ENCODE measurements at regions not wholly inside any gene's neighbourhood (a gene's known extent, or its start where the extent isn't known, plus 50 kb on each side); places are given as distances from the start of the nearest gene placed in this dataset.

- H3K36me3 ChIP-seq (ENCODE audit: control insufficient read depth, insufficient read depth, low read length) = no peaks in the 10 kb centered on the region
- peak overlapping the region; percentile 31; the same call in 1 of the 3 replicates for H2BK15ac ChIP-seq (ENCODE audit: low read depth, low read length)
- dilution Hi-C loops (cut with HindIII; ENCODE audit: low sequenced_read_pairs, unreplicated experiment) = no loop called here
- H4K8ac ChIP-seq (ENCODE audit: low read depth in 2 of 2, low read length in 2 of 2) = peak overlapping the region in 1 of 2 experiments; percentile 28; a peak in 2 of 4 replicates
- H3K9me3 ChIP-seq (ENCODE audit: control insufficient read depth, insufficient read depth, low read length) = no peaks in the 10 kb centered on the region; the same call in 1 of the 2 replicates
- no TSS peak for BruUV-seq (replicated peaks)
- WGBS, 2 experiments (ENCODE audit: extremely low coverage in 2 of 2, insufficient read length in 1 of 2) = 20% methylated on average over 1 of the region's 1 CpG; no CpG with 5 or more reads in 1 of the 2 experiments
- H3K4me3 ChIP-seq (ENCODE audit: insufficient read depth, low read depth, low read length) = no peak overlapping the region
- TF ChIP-seq CHD1 (IDR thresholded peaks at IDR 0.05; ENCODE audit: low read depth, low read length) (no peak), RCOR1 (IDR thresholded peaks at IDR 0.05; ENCODE audit: insufficient replicate concordance, low read length) (no peak), MAFK (IDR thresholded peaks at IDR 0.05; ENCODE audit: low read depth, low read length) (no peak), POLR2A (IDR thresholded peaks at IDR 0.05; ENCODE audit: low read depth, low read length) (no peak), USF2 (IDR thresholded peaks at IDR 0.05; ENCODE audit: low read depth, low read length) (peak; percentile 68; the same call in 1 of the 2 replicates), FOS (IDR thresholded peaks at IDR 0.05; ENCODE audit: low read depth, low read length) (peak; percentile 54), NFE2L2 (IDR thresholded peaks at IDR 0.05; ENCODE audit: low read depth, low read length) (no peak), MXI1 (IDR thresholded peaks at IDR 0.05; ENCODE audit: borderline replicate concordance, low read depth, low read length) (no peak), ELK1 (IDR thresholded peaks at IDR 0.05; ENCODE audit: borderline replicate concordance, low read depth, low read length) (no peak), BHLHE40 (IDR thresholded peaks at IDR 0.05; ENCODE audit: low read depth, low read length) (peak; percentile 79)
- TF ChIP-seq, protein P1, sequence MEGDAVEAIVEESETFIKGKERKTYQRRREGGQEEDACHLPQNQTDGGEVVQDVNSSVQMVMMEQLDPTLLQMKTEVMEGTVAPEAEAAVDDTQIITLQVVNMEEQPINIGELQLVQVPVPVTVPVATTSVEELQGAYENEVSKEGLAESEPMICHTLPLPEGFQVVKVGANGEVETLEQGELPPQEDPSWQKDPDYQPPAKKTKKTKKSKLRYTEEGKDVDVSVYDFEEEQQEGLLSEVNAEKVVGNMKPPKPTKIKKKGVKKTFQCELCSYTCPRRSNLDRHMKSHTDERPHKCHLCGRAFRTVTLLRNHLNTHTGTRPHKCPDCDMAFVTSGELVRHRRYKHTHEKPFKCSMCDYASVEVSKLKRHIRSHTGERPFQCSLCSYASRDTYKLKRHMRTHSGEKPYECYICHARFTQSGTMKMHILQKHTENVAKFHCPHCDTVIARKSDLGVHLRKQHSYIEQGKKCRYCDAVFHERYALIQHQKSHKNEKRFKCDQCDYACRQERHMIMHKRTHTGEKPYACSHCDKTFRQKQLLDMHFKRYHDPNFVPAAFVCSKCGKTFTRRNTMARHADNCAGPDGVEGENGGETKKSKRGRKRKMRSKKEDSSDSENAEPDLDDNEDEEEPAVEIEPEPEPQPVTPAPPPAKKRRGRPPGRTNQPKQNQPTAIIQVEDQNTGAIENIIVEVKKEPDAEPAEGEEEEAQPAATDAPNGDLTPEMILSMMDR (conservative IDR thresholded peaks at IDR 0.05; ENCODE audit: low read depth, low read length) = no peak
- H2AK5ac ChIP-seq (ENCODE audit: low read depth, low read length) = peak overlapping the region; percentile 78
- peak; percentile 54 for DNase-seq
- peak overlapping the region; percentile 85 for H3K18ac ChIP-seq (ENCODE audit: low read depth, low read length)
- H3K4me1 ChIP-seq (ENCODE audit: control insufficient read depth, insufficient read depth, low read length) = peaks cover 13% of the 10 kb centered on the region
- no peaks in the 10 kb centered on the region for H3K27me3 ChIP-seq (ENCODE audit: control insufficient read depth, insufficient read depth, low read length)
- H3K14ac ChIP-seq (replicated peaks; ENCODE audit: low read depth, low read length) = peak overlapping the region; percentile 16; the same call in 1 of the 2 replicates
- no peak overlapping the region for H3K56ac ChIP-seq (ENCODE audit: extremely low read depth, insufficient read depth, low read length)
- POLR2A ChIA-PET (ENCODE audit: unreplicated experiment) = interaction anchor here (0.6 kb wide), 2 partner anchors 438 to 587 kb away, joined by 6 to 11 read pairs; no protein-coding TSS in a partner anchor
- H2BK20ac ChIP-seq (ENCODE audit: low read depth, low read length) = peak overlapping the region; percentile 76
- peak overlapping the region; percentile 81; the same call in 1 of the 2 replicates for H4K5ac ChIP-seq (ENCODE audit: low read depth, low read length)
- intact Hi-C loops (cut with micrococcal nuclease) = no loop called here
- 0 out of 2 replicates have a peak overlapping the region, but pooled peaks have one; percentile 0 for H3K23ac ChIP-seq (ENCODE audit: low read depth, low read length)
- peak overlapping the region; percentile 84 for H2BK120ac ChIP-seq (ENCODE audit: low read depth, low read length)
- H3K4me2 ChIP-seq (ENCODE audit: low read depth, low read length) = 0 out of 2 replicates have a peak overlapping the region, but pooled peaks have one; percentile 10
- no peak overlapping the region for H3K9ac ChIP-seq (ENCODE audit: low read depth, low read length)
- H4K20me1 ChIP-seq (ENCODE audit: insufficient read depth, low read length) = no peaks in the 10 kb centered on the region
- peak overlapping the region; percentile 1 for H2AFZ ChIP-seq (replicated peaks; ENCODE audit: low read length, poor library complexity)
- peaks cover 12% of the 10 kb centered on the region for H3K9me1 ChIP-seq (ENCODE audit: insufficient read depth, low read length)
- no peaks in the 10 kb centered on the region for H3K79me1 ChIP-seq (ENCODE audit: low read depth in 1 of 2, low read length in 2 of 2)
- peak; percentile 74 for ATAC-seq (ENCODE audit: low read depth)
- no peak overlapping the region for H3K27ac ChIP-seq (ENCODE audit: insufficient read depth, low read length)
- no peak overlapping the region for H2BK5ac ChIP-seq (ENCODE audit: low read depth, low read length, poor library complexity, severe bottlenecking)
- H2AK9ac ChIP-seq (replicated peaks; ENCODE audit: low read depth, low read length, poor library complexity) = no peak overlapping the region
- in situ Hi-C loops (cut with MboI; ENCODE audit: low sequenced_read_pairs) = loop anchor here (10.0 kb wide), 1 partner anchor 306 kb away; no protein-coding TSS in a partner anchor
- H3K4ac ChIP-seq (ENCODE audit: low read depth, low read length) = peak overlapping the region; percentile 68
- CTCF ChIA-PET = no interaction called here
- peak overlapping the region; percentile 22; the same call in 1 of the 2 replicates for H4K91ac ChIP-seq (ENCODE audit: insufficient read depth, low read depth, low read length)
Observed at GRCh38 chr9:108040783-108041182, 551.2 kb upstream of the KLF4 start.
